ENCODE measurements at regions not wholly inside any gene's neighbourhood (a gene's known extent, or its start where the extent isn't known, plus 50 kb on each side); places are given as distances from the start of the nearest gene placed in this dataset.

GRCh38 chr7:130909161-130909836 is 175.3 kb upstream of the KLF14 start:
- Mint-ChIP-seq H3K4me1 (ENCODE audit: low read depth in 2 of 2) (peaks cover 61 to 75% of the 10 kb centered on the region in 2 donors), H3K36me3 (ENCODE audit: insufficient read depth) (peaks cover 98% of the 10 kb centered on the region), H3K27me3 (no peaks in the 10 kb centered on the region), H3K27ac (peak overlapping the region; percentile 86 to 93), H3K4me3 (peak overlapping the region; percentile 76 to 82), H3K9me3 (no peaks in the 10 kb centered on the region)
- no peak for DNase-seq
- ATAC-seq (replicated peaks): no peak

DNA sequence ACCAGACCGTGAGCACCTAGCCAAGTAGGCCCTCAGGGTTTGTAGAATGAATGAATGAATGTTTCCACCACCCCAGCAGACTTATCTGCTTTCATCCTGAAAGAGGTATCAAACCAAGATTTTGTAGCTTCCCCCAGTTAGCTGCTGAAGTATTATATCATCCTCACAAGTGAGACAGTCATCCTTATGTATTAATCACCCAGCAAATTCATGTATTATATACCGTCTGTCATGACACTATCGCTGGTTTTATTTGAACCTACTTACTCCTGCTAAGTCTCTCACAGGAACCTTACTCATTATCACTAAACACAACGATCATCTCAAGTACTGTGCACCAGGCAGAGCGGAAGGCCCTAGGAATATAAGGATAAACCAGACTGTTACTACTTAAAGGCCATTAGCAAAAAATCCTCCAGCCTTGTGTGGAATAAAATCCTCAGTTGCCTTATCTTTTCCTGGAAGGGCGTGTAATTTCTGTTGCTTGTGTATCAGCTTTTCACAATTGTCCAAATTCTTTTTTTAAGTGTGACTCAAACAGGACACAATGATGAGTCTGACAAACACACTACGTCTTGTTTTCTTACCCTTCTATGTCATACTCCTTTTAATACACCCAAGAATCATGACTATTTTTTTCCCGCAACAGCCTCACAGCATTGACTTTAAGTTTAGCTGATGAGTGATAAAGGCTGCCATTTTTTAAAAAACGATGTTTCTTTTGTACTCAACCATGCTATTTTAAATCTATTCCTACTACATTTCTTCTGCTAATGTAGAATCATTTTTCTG is 176.1 kb upstream of the KLF14 start:
- no peaks in the 10 kb centered on the region for H3K27me3 Mint-ChIP-seq
- DNase-seq (no peak), ATAC-seq (replicated peaks) (no peak)
- peak overlapping the region; percentile 76 to 82 for H3K4me3 Mint-ChIP-seq
- peak overlapping the region; percentile 86 to 93 for H3K27ac Mint-ChIP-seq
- peaks cover 65 to 77% of the 10 kb centered on the region in 2 donors for H3K4me1 Mint-ChIP-seq (ENCODE audit: low read depth in 2 of 2)
- H3K9me3 Mint-ChIP-seq: no peaks in the 10 kb centered on the region
- peaks cover 98% of the 10 kb centered on the region for H3K36me3 Mint-ChIP-seq (ENCODE audit: insufficient read depth)

DNA sequence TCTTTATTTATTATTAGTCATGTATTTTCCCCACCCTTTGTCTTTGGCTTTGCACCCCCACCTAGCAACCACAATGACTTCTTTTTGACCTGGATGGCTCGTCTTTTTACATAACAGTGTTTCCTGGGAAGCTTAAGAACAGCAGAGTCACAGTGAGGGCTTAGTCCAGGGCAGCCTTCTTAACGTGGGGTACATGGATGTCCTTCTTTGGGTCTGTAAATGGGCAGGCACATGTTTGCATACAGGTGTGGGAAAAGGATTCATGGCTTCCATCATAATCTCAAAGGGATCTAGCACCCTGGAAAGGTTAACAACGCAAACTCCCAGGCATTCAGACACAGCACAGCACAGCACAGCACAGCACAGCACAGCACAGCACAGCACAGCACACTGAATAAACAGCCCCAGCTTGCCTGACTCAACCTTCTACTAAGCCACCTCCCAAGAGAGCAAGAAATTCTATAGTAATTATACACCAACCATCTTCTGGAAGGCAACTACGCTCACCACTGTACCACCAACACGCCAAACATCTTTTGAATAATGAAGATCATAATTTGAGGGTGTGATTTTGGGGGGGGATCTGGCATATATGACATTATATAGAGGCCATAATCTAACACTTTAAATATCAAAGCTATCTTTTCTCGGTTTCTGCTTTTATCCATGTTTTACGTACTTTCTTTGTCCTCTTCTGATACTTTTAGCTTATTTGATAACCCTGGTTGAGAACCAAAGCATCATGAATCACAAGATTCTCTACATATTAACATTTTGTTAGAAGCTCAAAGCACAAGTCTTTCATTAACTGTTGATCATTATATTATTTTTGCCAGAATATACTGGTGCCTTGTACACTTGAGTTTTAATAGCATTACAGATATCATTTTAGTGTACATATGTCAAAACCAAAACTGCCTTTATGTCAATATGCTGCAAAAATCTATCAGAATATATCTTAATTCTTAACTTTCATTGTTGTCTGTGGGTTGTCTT is 177.2 kb upstream of the KLF14 start:
- peaks cover 72 to 83% of the 10 kb centered on the region in 2 donors for H3K4me1 Mint-ChIP-seq (ENCODE audit: low read depth in 2 of 2)
- no peaks in the 10 kb centered on the region for H3K9me3 Mint-ChIP-seq
- H3K27me3 Mint-ChIP-seq: no peaks in the 10 kb centered on the region
- no peak for ATAC-seq (replicated peaks)
- peak overlapping the region; percentile 76 to 82 for H3K4me3 Mint-ChIP-seq
- peak overlapping the region; percentile 86 to 93 for H3K27ac Mint-ChIP-seq
- DNase-seq: no peak
- peaks cover 98% of the 10 kb centered on the region for H3K36me3 Mint-ChIP-seq (ENCODE audit: insufficient read depth)

- Mint-ChIP-seq H3K36me3 (ENCODE audit: insufficient read depth) (peaks cover 99% of the 10 kb centered on the region), H3K4me1 (ENCODE audit: low read depth in 2 of 2) (peaks cover 80 to 90% of the 10 kb centered on the region in 2 donors), H3K9me3 (no peaks in the 10 kb centered on the region), H3K27ac (peak overlapping the region; percentile 86 to 93), H3K27me3 (no peaks in the 10 kb centered on the region), H3K4me3 (peak overlapping the region; percentile 76 to 82)
- ATAC-seq (replicated peaks) (peak; percentile 3), DNase-seq (no peak)
Observed at GRCh38 chr7:130912082-130912861, 178.3 kb upstream of the KLF14 start.

DNA sequence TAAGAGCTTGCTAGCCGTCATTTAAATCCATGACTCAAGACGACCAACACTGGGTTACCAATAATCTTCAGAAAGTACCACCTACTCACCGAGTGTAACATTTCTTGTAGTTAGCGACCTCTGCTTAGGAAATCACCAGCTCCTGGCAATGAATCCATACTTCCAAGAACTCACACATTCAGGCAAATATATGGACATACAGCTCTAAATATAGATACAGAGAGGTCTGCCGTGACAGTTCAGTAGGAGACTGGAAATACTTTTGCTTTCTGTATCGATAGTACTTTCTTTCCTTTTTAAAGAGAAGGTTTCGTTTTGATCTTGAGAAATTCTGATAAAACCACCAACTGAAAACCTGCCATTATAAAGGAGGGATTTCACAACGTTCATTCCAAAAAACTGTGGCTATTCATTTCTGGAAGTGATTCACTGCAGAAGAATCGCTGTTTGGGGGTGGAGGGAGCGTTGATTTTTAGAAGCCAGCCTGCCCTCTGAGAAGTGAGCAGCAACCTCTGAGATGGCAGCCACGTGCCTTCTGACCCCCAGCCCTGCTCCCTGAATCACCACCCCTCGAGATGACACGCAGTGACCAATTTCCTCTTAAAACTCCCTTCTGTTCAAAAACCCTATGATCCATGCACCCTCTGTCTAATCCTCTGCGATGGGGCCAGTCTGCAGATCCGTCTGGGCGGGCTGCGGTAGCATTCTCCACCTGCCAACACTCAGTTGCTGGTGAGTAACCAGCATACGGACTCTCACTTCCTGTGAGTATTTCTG is 179.0 kb upstream of the KLF14 start:
- Mint-ChIP-seq H3K4me3 (peak overlapping the region; percentile 76 to 82), H3K36me3 (ENCODE audit: insufficient read depth) (peaks cover 95% of the 10 kb centered on the region), H3K27me3 (no peaks in the 10 kb centered on the region), H3K4me1 (ENCODE audit: low read depth in 2 of 2) (peaks cover 79 to 93% of the 10 kb centered on the region in 2 donors), H3K9me3 (no peaks in the 10 kb centered on the region), H3K27ac (peak overlapping the region; percentile 86 to 93)
- peak; percentile 76 to 80 (median 77) for DNase-seq
- peak; percentile 85 for ATAC-seq (replicated peaks)

DNA sequence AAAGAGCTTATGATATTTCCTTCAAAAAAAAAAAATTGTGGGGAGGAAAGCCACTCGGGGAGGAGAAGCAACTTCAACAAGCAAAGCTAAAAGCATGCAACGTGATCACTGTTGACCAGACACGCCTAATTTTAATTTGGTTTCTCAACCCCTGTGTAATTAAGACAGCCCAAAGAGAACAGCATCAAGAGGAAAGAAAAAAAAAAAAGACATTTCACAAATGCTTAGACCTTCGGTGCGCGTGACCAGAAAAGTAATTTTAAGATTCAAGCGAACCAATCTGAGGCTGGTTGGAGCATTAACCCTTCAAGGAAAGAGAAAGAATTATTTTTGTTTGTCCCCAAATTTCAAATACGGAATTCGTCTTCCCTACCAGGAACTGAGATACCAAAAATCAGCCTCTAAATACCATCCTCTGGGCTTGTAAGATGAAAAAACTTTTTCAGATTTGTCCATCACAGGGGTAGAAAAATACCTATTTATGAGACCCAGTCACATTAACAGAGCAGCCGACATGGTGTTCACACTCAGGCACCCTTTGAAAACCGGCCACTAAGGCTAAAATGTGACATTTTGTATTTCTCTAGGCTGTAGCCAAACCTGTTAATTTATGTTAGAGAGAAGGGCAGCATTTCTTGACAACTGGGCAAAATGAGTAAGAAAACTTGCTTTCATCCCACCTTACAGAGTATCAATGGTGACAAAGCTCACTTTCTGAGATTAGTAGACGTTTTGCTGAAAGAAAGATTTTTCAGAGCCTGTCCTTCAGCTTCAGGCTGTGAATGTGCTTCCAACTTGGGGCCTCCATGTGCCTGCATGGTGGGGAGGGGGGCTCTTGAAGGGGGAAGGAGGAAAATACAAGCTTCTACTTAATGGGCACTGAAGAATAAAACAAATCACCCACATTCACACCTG is 179.9 kb upstream of the KLF14 start:
- no peaks in the 10 kb centered on the region for H3K9me3 Mint-ChIP-seq
- peak overlapping the region; percentile 86 to 93 for H3K27ac Mint-ChIP-seq
- H3K4me3 Mint-ChIP-seq: peak overlapping the region; percentile 76 to 82
- ATAC-seq (replicated peaks) (no peak), DNase-seq (no peak)
- peaks cover 94% of the 10 kb centered on the region for H3K36me3 Mint-ChIP-seq (ENCODE audit: insufficient read depth)
- H3K27me3 Mint-ChIP-seq: no peaks in the 10 kb centered on the region
- peaks cover 83 to 97% of the 10 kb centered on the region in 2 donors for H3K4me1 Mint-ChIP-seq (ENCODE audit: low read depth in 2 of 2)

DNA sequence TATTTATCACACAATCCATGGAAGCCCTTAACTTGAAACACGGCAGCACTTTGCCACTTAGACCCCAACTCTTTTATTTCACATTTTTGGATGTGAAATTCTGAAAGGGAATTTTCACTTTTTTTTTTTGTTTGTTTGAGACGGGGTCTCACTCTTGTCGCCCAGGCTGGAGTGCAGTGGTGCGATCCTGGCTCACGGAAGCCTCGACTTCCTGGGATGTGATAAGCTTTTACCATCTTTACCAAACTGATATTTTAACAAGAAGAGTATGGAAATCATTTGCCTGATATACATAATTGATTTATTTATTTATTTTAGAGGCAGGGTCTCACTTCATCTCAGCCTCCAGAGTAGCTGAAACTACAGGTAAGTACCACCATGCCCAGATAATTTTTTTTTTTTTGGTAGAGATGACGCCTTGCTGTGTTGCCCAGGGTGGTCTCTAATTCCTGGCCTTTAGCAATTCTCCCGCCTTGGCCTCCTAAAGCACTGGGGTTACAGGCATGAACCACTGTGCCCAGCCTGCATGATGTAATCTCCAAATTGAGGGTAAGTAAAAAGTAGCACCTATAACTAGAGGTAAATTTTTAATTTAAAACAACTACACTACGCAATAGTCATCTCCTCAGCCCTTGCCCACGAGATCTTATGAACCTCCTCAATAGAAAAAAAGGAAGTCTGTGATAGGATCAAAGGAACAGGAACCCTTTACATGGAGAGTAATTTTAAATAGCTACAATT is 180.7 kb upstream of the KLF14 start:
- Mint-ChIP-seq H3K4me3 (peak overlapping the region; percentile 76 to 82), H3K27me3 (no peaks in the 10 kb centered on the region), H3K36me3 (ENCODE audit: insufficient read depth) (peaks cover 93% of the 10 kb centered on the region), H3K4me1 (ENCODE audit: low read depth in 2 of 2) (peaks cover 82 to 96% of the 10 kb centered on the region in 2 donors), H3K27ac (peak overlapping the region; percentile 86 to 93), H3K9me3 (no peaks in the 10 kb centered on the region)
- ATAC-seq (replicated peaks): no peak
- DNase-seq: no peak

DNA sequence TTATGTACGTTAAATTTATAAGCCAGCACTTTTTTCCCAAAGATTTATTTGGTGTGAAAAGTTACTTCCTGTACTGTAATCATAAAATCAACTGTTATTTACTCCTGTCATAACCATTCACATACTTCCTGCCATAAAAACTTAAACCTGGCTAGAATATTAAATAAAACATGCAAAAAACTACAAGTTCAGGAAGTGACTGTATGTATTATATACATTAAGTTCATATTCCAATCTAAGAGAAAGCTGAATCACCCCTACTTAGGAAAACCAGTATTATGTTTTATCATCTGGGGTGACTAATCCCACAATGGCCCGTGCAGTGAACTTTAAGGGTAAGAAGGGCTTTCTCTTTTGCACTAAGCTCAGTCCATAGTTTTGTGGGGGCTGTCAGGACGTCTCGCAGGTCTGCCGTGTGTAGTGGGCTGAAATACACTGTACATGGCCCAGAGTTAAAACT is 183.7 kb upstream of the KLF14 start:
- DNase-seq (no peak), ATAC-seq (replicated peaks) (no peak)
- Mint-ChIP-seq H3K4me3 (peak overlapping the region; percentile 69 to 76), H3K36me3 (ENCODE audit: insufficient read depth) (peaks cover 83% of the 10 kb centered on the region), H3K27me3 (no peaks in the 10 kb centered on the region), H3K9me3 (no peaks in the 10 kb centered on the region), H3K4me1 (ENCODE audit: low read depth in 2 of 2) (peaks cover 67 to 78% of the 10 kb centered on the region in 2 donors), H3K27ac (peak overlapping the region; percentile 86 to 93)

GRCh38 chr7:130918129-130919052 is 184.4 kb upstream of the KLF14 start:
- H3K9me3 Mint-ChIP-seq: no peaks in the 10 kb centered on the region
- no peak for ATAC-seq (replicated peaks)
- peak overlapping the region; percentile 69 to 76 for H3K4me3 Mint-ChIP-seq
- H3K36me3 Mint-ChIP-seq (ENCODE audit: insufficient read depth): peaks cover 83% of the 10 kb centered on the region
- H3K27me3 Mint-ChIP-seq: no peaks in the 10 kb centered on the region
- peaks cover 70 to 80% of the 10 kb centered on the region in 2 donors for H3K4me1 Mint-ChIP-seq (ENCODE audit: low read depth in 2 of 2)
- DNase-seq: no peak
- H3K27ac Mint-ChIP-seq: peak overlapping the region; percentile 86 to 93
